Kidney capillary endothelial cell (primary cell): ENCODE measurements at regions not wholly inside any gene's neighbourhood (a gene's known extent, or its start where the extent isn't known, plus 50 kb on each side); places are given as distances from the start of the nearest gene placed in this dataset.

Experiments used
- DNase-seq: peaks from one replicate; pipeline ENCODE4 v3.0.0-alpha.2; 2018; ENCODE audit warnings: low spot score

DNA sequence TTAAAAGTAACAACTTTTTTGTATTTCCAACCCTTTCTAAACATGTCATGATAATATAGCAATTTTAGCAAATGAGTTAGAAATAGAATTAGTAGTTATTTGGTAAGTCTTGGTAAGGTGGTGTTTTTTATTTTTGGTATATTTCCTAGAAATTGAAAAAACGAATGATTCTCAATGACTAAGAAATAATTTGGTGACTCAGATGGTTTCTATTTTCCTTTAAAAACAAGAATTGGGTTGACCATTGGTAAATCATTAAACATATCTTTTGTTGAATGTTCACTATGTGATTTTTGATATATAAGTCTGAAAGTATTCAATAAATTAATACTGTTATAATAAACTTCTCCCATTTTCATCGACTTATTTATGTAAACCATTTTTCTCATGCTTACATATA is 206.2 kb upstream of the BANK1 start:
- no peak for DNase-seq

DNA sequence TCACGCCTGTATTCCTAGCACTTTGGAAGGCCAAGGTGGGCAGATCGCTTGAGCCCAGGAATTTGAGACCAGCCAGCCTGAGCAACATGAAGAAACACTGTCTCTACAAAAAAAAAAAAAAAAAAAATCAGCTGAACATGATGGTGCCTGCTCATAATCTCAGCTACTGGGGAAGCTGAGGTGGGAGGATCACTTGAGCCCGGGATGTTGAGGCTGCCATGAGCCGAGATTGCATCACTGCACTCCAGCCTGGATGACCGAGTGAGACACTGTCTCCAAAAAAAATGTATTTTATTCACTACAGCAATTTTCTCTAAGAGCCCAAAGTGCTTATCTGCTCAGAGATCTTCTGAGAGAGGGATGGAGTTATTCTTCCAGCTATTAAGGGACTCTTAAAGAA is 215.8 kb upstream of the PPP3CA start:
- DNase-seq: no peak

DNA sequence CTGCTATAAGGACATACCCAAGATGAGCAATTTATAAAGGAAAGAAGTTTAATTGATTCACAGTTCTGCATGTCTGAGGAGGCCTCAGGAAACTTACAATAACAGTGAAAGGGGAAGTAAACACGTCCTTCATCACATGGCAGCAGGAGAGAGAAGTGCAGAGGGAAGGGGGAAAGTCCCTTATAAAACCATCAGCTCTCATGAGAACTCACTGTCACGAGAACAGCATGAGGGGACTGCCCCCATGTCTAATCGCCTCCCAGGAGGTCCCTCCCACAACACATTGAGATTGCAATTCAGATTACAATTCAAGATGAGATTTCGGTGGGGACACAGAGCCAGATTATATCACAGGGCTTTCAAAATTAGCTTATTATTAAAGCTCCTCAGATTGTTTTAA is 209.5 kb upstream of the PPP3CA start:
- no peak for DNase-seq

DNA sequence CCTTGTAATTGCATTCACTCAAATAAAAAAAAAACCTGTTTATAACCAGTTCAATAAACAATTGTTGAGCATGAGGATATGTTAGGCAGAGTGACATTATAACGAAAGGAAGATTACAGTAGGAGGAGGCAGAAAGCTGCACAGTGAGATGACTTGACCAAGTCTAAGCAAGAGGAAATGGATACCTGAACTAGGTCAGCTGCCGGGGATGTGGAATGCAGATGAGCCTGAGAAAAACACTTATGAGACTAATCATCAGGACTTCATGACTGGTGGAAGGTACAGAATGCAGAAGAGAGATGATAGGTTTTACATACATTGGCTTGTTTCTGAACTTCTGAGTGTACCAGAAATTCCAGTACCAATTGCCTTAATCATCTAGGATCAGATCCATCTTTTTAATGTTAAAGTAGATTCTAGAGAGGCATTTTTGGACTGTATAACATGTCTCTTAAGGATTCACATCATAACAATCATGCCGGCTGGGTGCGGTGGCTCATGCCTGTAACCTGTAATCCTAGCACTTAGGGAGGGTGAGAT is 208.1 kb upstream of the PPP3CA start:
- DNase-seq: no peak

DNA sequence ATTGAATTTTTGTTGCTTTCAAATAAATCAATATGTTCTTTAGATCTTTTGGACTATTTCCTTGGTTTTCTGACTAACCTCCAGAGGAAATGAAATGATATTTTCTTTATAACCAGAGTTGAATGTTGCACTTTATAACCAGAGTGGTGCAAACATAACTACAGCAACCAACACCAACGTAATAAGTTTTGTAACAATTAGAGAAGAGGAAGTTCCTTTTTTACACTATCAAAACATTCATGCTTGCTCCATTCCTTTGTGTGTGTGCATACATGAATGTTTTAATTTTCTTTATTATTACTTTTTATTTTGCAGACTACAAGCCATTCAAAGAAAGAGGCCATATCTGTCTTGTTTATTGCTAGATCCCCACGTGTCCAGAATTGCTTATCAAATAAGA is 193.0 kb upstream of the PPP3CA start:
- DNase-seq: no peak

DNA sequence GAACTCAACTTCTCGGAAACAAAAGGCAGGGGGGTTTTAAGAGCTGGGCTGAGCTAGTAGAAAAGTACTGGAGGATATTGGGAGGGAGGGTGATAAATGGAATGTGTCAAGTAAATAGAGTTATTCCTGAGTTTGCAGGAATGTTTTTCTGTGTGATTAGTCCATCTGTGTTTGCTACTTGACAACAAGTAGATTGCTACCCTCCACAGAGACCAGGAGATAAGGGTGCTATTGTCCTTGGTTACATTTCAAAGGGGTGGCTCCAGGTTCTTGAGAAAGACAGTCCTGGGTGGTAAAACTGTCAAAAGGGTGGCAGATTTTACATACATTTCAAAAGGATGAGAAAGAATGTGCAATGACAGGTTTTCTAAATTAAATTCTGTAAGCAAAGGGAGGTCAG is 181.2 kb upstream of the PPP3CA start:
- DNase-seq: no peak

DNA sequence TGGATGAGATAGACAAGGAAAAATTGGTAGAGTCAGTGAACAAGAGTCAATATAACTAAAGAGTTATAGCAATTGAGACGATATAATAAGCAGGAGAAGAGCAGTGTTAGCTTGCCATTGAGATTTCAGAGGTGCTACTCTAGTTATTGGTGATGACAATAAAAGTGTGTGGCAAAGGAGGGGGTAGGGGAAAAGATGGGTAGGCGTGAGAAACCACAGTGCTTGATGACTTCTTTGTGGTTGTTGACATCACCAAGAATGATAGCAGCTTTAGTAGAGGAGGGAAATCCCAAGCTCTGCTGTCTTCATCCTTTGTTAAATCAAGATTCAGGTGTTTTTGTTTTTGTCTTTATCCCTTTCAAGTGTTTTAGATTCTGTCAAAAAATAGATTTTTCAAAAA is 179.9 kb upstream of the PPP3CA start:
- DNase-seq: no peak

DNA sequence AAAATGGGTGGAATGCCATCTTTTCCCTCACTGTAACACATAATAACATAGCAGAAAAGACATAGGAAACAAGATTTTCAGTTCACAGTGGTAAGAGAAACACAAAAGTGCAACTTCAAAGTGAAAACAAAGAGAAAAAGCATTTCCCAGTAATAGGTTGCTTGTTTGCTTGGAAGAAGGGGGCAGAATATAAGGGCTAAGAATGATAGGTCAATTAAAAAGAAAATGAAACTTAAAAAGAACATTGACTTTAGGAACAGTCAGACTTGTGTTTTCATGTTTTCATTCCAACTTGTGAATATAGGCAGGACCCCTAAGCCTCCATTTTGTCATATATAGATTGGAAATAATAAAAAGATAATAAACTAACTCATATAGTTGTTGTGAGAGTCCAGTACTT is 168.2 kb upstream of the PPP3CA start:
- no peak for DNase-seq

DNA sequence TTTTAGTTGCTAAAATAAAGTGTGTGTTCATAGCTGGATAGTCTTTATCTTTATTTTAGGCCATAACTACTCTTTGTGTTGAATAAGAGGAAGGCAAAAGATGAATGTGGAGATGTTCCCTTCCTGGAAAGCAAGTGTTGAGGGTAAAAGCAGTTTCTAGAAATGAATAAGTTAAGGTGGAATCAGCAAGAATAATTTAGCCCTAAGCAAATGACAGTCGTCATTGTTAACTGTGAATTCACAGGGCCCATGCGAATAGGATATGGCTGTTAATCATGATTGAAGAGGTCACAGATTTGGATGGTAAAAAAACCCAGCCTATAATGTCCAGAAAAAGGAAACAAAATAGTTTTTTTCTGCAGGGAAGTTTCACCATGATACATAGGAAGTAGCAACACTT is 167.8 kb upstream of the PPP3CA start:
- DNase-seq: no peak

DNA sequence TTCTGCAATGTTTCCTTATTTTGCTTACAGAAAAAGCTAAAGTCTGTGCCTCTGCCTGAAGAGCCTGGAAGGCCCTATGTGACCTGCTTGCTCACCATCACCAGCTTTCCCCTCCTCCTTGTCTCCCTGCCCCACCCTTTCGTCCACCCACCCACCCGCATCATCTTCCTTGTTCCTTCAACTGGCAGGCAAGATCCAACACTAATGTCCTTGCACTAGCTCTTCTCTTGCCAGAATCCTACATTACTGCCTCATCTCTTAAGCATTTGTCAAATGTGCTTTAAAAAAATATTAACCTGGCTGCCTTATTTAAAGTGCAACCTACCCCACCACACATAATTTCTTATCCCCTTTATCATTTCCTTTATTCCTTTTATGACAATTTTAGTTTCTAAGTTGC is 165.1 kb upstream of the PPP3CA start:
- no peak for DNase-seq

DNA sequence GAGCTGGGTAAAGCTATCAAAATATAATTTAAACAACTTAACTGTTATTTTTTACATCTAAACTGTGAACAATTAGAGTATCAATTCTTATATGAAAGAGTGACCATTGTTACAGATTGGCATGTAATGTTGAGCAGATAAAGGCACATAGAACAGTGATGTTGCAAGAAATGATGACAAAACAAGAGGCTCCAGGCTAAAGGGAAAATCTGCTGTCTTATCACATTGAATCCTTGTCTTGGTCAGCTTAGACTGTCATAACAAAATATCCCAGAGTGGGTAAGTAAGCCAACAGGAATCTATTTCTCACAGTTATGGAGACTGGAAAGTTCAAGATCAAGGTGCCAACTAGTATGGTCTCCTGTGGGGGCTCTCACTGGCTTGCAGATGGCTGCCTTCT is 154.1 kb upstream of the PPP3CA start:
- DNase-seq: no peak

DNA sequence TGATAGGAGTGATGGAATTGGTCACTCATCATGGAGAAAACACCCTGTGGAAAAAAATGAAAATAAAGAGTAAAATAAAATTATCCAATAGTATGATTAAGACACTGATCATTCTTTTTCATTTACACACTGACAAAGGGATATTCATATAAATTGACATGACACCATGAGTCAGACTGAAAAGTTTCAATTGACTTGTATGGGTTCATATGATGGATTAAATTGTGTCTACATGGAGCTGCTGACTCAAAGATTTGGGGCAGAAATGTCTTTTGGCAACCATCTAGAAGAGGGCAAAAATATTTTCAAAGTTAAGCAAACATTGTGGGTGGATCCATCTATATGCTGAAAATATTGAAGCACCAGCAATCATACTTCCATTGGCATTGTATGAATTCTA is 153.4 kb upstream of the PPP3CA start:
- DNase-seq: no peak

DNA sequence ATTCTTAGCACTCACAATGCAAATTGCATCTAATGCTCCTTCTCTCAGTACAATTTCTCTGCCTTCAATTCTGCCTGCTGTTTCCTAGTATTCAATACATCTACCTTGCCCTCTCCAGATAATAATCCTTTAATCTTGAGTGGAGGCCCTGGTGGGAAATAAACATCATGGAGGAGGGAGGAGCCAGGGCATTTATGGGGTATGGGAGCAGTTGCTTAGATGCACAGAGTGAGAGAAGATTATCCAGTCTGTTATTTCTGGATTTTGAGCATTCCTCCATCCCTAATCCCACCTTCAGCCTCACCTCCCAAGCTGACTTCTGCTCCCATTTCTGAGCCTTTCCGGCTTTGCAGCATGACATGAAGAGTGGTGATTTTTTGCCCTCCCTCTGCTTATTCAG is 127.9 kb upstream of the PPP3CA start:
- no peak for DNase-seq

DNA sequence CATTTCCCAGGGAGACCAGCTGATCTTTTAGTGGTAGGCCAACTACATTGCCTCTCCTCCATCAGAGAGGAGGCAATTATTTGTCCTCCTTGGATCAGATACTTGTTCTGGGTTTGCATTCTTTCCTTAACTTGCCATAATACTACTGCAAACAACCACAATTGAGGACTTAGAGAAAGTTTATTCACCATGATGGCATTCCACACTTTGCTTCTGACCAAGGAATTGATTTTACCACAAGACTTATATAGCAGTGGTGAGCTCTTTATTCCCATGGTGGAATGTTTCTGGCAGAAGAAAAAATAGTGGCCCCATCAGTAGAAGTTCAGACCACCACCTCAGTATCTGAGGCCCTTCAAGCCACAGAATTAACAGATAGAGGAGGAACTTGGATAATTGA is 123.9 kb upstream of the PPP3CA start:
- DNase-seq: no peak

DNA sequence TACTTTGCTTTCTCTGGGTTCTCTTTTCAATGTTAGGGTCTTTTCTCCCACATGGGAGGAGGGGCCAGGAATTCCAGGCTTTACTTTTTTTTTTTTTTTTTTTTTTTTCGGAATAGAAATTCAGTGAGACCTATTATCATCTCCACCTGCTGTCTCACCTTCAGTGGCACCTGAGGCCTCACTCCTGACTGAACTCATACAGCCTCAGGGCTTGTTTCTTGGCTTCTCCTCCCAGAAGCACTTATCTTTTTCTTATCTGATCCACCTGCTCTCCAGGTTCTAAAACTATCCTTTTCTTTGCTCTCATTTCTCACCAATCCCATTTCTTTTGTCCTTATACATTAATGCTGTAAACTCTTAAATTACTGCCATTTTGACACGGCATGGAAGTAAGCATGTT is 117.3 kb upstream of the PPP3CA start:
- no peak for DNase-seq

DNA sequence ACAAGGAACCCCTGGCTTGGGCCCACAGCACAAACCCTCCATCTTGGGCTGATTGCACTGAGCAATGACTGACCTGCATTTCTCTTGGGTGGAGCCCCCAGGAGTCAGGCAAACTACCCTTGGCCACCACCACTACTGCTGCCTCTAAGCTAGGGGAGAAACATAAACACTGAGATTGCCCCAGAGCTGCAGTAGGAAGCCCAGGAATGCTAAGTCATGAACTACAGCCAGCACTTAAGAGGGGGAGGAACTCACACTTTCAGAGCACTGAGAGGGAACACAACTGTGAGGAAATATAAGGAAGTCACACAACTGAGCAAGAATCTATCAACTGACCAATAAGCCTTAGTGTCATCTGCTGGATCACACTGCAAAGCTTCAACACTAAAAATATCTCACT is 111.6 kb upstream of the PPP3CA start:
- DNase-seq: no peak

DNA sequence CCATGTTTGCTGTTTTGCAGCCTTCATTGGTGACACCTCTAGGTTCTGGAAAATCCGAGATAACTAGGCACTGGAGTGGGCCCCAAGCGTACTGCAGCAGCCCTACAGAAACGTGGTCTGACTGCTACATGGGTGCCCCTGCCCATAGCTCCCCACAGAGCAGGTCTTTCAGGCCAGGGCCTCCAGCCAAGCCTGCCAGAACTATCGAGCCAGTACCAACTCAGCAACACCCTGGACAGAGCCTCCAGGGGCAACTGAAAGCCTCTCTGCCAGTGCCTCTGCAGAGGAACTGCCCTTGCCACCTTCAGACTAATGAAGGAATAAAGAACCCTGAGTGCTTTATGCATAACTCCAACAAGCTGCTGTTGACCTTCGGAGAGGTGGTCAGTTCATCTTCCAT is 111.1 kb upstream of the PPP3CA start:
- no peak for DNase-seq

DNA sequence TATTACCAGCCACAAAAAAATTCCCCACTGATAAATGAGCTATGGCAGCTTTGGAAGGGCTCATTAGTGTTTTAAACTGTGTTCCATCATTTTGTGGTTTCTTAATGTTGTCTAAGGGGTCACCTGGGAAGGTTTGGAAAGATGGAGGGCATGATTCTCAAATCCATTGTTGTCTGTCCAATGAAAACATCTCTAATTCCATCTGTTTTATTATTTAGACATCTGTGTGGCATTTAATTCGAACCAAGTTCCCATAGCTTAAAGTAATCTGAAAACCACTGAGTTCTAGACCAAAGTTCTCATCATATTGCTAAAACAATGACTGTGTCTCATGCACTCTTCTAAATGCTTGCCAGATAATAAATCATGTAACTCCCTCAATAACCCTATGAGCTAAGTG is 103.8 kb upstream of the PPP3CA start:
- no peak for DNase-seq

DNA sequence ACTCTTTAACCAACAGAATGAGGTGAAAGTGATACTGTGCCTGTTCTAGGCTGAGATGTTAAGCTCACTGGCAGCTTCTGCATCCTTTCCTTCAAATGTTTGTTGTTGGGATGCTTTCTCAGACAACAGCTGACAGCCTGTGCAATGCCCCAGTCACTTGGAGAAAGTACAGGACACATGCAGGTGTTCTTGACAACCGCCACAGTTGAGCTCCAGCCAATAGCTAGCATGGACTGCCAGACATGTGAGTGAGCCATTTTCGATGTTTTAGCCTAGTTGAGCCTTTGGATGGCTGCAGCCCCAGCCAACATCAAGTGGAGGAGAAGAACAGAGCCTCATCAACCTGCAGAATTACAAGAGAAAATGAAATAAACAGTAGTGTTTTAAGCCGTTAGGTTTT is 94.1 kb upstream of the PPP3CA start:
- DNase-seq: no peak

DNA sequence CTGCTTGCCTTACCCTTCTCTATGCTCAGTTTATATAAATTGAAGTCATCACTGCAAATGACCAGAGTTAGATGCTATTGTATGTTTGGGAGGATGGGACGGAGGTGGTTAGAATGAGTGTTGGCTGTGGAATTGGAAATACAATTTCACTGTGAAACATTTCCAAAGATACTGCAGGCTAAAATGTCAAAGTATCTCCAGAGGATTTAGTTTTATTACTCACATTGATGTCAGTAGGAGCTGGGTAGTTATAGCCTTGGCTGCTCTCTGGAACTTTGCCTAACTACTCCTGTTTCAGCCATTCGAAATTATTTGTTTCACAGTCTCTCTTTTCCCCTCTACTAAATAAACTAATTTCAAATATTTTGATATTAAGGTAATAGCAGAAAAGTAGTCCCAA is 92.6 kb upstream of the PPP3CA start:
- no peak for DNase-seq

DNA sequence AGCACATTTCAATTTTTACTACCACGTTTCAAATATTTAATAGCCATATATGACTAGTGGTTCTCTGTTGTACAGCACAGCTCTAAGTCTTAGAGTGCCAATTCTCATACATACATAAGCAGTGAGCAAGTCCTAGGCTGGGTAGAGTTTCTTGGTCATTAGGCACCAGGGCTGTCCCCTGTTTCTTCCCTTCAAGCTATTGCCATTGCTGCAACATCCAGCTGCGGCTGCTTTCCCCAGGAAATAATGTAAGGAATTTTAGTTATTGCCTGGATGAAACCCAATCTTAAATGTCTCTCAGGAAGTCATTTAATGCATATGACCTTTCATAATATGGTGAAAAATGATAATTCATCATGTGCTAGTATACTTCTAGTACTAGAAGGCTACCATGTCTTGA is 74.1 kb upstream of the PPP3CA start:
- DNase-seq: no peak

DNA sequence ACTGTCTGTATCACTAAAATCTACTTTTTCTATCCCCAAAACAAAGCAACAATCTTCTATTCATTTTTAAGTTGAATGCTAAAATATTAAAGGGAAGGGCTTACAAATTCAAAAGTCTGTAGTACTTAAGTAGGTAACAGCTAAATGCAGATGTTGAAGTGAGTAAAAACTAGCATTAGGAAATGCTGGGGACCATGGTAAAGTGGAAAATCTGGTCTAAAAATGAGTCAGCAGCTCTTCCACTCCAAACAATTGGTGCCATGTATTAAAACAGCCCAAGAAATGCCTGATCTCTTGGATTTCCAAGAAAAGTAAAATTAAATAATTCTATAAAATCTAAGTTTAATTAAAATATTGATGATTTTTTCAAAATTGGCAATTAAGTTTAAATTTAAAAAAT is 73.3 kb upstream of the PPP3CA start:
- no peak for DNase-seq

DNA sequence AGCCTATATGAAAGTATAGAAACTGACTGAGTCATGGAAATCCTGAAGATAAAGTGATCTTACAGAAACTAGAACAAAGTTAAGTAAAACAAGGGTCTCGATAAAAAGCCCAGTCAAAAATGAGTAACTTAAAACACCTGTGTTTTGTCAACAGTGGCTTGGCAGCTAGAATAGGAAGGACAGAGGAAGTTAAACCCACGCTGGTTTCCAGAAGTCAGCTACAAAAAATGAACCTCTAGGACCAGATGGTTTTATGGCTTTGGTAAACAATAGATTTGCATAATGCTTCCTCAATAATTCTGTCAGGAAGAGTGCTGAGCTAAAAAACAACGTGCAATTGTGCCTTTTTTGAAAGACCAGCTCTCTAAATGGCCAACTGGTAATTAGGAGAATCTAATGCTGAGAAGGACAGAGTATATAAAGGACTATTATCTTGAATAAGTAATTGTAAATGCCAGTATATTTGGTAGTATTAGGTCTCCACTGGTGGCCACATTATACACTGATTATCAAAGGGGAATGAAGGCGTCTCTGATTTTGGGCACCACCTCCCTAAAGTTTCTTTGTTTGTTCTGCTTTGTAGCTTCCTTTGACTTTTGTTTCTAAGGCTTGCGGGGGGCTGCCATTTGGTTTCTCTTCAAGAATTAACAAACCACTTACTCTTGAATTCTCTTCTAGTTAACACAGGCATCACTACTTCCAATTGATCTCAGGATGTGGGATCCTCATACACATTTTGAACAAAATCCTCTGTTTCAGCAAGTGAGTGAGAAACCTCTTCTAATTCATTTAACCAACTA is 72.2 kb upstream of the PPP3CA start:
- DNase-seq: peak; percentile 16

DNA sequence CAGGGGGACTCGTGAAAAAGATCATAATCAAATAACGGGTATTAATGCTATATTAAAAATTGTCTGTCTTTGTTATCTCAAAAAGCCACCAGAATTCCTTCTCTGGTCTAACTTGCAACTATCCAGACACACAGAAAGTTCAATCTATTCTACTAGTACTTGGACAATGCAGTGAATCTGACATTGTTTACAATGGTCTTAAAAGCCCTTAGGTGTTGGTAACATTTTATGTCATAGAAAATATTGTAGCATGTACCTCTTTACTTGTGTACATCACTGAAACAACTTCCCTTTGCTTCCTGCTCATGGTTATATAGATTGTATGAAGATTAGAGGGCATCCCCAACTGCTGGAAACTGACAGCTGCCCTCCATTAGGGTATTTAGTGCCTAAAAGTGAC is 71.1 kb upstream of the PPP3CA start:
- DNase-seq: no peak
